Hematopoietic multipotent progenitor cell treated with erythropoietin and hydrocortisone succinate and interleukin-3 and kit ligand, for 6 days (in vitro differentiated cells): ENCODE measurements at regions not wholly inside any gene's neighbourhood (a gene's known extent, or its start where the extent isn't known, plus 50 kb on each side); places are given as distances from the start of the nearest gene placed in this dataset.

Experiments
- DNase-seq: peaks from one replicate; pipeline ENCODE4 v3.0.0-alpha.2; 2015

DNA sequence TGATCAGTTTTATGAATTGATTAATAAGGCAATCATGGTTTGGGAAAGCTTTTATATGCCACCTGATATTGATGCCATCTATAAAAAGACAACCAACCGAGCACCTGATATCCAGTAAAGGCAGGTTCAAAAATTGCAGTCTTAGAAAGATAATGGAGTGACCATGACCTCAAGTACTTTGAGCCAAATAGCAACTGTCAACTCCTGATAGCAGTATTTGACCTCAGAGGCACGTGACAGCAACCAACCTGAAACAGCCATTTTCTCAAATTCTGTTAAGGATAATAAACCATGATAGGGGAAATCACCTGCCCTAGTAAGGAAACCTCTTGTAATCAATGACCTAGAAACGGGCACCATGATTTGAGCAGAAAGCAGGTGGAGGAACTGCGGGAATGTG, 77.1 kb upstream of the NFE2L3 start:
- peak; percentile 10 for DNase-seq

GRCh38 chr7:26076691-26077090, 75.3 kb upstream of the NFE2L3 start:
- DNase-seq: no peak

GRCh38 chr7:26078437-26079336, 73.3 kb upstream of the NFE2L3 start:
- peak; percentile 87 for DNase-seq

DNA sequence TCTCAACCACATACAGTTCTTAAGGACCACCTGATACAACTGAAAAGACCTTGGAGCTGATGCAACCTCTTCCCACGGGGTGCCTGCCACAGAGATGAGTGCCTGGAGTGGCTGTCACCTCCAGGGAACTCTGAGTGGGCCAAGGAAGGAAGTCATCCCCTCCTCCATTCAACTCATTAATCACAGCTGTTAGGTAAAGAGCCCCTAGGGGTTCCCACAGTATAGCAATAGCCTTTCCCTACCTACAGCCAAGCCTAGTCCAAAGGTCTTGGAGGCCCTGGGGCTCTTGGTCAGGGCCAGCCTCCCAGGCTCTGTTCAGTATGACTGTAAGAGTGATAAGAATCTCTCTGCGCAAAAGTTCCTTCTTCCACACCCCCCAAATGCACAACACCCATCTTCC, 70.4 kb upstream of the NFE2L3 start:
- DNase-seq: no peak

DNA sequence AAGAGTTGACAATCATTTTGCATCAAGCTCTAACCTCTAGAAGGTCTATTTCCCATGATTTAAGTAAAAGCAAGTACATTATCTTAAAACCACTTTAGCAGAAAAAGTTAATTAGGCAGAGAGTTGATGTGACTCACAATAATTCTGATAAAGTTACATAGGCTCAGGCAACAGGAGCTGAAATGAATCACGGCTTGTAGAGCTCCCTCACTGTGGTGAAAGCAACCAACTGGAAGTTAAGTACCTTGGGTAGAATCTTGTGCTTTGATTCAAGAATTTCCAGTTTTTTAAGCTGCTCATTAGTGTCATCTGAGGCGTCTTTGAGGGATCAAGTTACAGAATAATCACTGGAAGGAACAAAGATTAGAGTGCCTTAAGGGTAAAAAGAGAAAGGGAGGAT, 68.9 kb upstream of the NFE2L3 start:
- no peak for DNase-seq

DNA sequence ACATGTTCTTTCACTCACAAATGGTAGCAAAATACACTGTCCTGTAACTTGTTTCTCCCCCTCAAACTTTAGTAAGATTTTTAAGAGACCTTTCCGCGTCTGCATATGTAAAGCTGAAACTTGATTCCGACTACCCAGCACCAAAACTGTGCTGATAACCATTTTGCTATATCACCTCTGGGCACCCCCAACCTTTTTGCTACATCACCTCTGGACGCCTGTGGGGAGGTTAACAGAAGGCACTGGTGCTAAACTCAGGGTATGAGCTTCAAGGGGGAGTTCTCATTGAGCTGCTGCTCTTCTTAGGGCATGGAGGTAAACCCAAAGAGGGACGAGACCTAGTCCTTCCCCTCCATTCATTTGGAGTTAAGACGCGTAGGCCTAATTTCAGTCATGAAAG, 67.6 kb upstream of the NFE2L3 start:
- DNase-seq: no peak

DNA sequence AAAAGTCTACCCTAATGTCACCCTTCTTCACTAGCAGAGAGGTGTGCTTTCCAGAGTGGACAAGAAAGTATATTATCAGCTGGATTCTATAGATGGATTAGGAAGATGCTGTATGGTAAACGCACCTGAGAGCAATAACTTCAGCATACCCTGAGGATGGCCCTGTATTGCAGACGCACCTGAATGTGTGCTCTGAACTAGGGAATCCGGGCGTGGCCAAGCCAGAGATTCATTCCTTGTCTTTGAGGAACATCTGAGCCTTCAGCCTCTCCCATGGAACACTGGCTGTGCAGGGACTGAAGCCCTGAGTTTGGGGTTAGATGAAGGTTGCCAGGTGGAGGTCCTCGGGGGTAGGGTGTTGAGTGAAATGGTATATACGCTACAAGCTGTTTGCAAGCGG, 66.2 kb upstream of the NFE2L3 start:
- no peak for DNase-seq

- DNase-seq: no peak
Observed at GRCh38 chr7:26087321-26088091, 64.5 kb upstream of the NFE2L3 start.

DNA sequence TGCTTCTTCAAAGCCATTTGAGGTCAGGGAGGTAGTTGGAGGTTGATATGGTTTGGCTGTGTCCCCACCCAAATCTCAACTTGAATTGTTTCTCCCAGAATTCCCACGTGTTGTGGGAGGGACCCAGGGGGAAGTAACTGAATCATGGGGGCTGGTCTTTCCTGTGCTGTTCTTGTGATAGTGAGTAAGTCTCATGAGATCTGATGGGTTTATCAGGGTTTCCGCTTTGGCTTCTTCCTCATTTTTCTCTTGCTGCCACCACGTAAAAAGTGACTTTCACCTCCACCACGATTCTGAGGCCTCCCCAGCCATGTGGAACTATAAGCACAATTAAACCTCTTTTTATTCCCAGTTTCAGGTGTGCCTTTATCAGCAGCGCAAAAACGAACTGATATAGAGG, 62.5 kb upstream of the NFE2L3 start:
- peak; percentile 42 for DNase-seq

DNA sequence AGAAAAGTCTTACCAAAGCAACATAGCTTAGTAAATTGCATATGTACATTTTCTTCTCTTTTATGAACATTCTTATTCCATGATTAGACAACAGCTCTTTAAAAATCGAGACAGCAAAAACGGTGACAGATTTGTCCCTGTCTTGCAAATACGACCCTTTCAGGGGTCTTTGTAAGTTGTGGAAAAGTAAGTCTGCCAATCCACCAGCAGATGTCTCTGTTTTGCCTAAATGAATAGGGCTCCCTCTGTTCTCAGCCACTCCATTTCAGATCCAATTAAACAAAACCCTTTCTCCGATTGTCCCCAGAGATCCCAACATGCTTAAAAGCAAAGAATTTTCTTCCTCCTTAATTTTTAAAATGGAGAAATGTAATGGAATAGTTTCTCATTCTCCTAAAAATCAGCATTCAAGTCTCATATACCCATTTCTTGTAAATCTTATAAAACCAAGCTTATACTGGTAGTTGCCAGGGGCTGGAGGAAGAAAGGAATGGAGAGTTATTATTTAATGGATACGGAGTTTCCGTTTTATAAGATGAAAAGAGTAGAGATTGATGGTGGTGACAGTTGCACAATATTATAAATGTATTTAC, 61.0 kb upstream of the NFE2L3 start:
- peak; percentile 80 for DNase-seq

GRCh38 chr7:26091933-26092332, 60.1 kb upstream of the NFE2L3 start:
- peak; percentile 57 for DNase-seq

- DNase-seq: no peak
Observed at GRCh38 chr7:26093023-26093422, 59.0 kb upstream of the NFE2L3 start.

GRCh38 chr7:26096136-26096535, 55.9 kb upstream of the NFE2L3 start:
- DNase-seq: no peak

- DNase-seq: no peak
Observed at GRCh38 chr7:26097837-26098668, 53.9 kb upstream of the NFE2L3 start.

DNA sequence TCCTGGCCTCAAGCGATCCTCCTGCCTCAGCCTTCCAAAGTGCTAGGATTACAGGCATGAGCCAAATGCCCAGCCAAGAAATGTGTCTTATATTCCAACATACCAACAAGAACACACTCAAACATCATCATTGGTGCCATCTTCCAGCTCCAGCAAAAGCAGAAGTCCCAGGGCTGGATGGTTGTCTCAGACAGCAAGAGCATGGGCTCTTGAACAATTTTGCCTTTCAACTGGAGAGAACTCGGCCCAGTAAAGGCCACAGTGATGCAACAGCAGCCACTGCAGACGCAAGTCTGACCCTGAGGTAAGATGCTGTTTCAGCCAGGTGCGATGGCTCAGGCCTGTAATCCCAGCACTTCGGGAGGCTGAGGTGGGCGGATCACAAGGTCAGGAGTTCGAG, 52.8 kb upstream of the NFE2L3 start:
- DNase-seq: no peak

- peak; percentile 50 for DNase-seq
Observed at GRCh38 chr7:26100406-26101339, 51.3 kb upstream of the NFE2L3 start.

DNA sequence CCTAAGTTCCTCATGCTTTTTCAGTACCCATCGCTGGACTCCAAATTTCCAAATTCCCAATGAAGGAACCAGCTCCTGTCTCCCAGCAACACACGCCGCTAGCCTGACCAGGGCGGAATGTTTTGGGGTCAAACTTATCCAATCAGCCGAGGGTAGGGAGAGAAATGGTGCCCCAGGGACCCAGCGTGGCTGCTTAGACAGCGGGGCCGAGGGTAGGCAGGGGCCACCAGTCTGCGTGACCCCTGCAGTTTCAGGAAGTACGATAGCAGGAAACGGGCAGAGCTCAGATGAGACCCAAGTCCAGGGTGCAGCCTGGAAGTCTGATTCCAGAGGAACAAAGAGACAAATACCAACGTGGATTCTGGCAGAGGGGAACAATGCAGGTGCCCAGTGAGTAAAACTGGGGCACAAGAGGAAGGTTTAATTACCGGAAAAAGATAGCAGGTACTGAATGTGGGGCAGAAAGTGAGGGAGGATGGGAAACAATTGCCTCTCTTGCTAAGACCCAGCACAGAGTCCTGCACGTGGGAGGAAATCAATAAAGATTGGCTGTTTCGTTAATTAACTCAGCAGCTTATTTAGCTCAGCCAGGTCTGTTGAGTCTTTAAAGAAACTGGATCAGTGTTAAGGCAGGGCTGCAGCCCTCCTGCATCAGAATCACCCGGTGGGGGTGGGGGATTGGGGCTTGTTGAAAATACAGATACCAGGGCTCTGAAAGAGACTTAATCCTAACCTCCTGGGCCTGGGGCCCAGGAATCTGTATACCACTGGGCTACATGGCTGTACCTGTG, 50.4 kb upstream of the NFE2L3 start:
- peak; percentile 55 for DNase-seq

DNA sequence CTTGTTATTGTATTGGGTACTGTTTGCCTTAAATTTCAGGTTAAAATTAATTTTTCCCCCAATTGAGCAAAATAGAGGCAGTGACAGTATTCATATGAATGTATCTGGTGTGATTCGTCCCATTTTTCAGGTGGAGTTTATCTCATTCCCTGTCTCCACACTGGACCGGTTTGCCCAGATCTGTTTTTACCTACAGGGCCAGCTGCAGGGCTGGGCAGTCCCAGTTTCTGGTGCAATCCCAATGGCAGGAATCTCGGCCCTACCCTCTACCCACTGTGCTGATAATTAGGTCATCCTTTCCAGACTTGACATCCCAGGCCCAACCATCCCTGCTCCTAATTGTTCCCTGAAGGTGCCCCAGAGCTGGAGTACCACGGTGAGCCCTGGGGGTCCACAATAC, 49.8 kb upstream of the NFE2L3 start:
- DNase-seq: no peak
